K562 (cell line): ENCODE measurements at regions not wholly inside any gene's neighbourhood (a gene's known extent, or its start where the extent isn't known, plus 50 kb on each side); places are given as distances from the start of the nearest gene placed in this dataset.
A peak's percentile ranks its signal among the peaks of the same experiment; 100 is the strongest.

ENCODE experiments used
- HDAC6 ChIP-seq: IDR thresholded peaks from 2 replicates; pipeline ENCODE4 v1.6.1; 2012; ENCODE audit warnings: low read depth, mild to moderate bottlenecking, control low read depth, inconsistent platforms, low read length, moderate library complexity
- NEUROD1 ChIP-seq: fragments of 150-350 bp; IDR thresholded peaks from 2 replicates; pipeline ENCODE4 v1.6.1; 2014; ENCODE audit warnings: borderline replicate concordance, low read length, low read depth; ENCODE audit not compliant: partially characterized antibody
- SRSF1 ChIP-seq: fragments of 200-400 bp; formaldehyde crosslinking; IDR thresholded peaks from 2 replicates; pipeline ENCODE4 v1.6.1; 2017; ENCODE audit warnings: mild to moderate bottlenecking, low read depth, low read length, moderate library complexity
- ZBTB7A ChIP-seq: IDR thresholded peaks from 2 replicates; pipeline ENCODE4 v1.6.1; 2011; ENCODE audit warnings: low read depth, mild to moderate bottlenecking, low read length, moderate library complexity, borderline replicate concordance; ENCODE audit not compliant: control insufficient read depth
- ZNF133 ChIP-seq: fragments of 250-450 bp; sonication (Bioruptor Pico); IDR thresholded peaks from 2 replicates; pipeline ENCODE4 v1.4.0; 2020; ENCODE audit warnings: mild to moderate bottlenecking
- ZNF165 ChIP-seq: fragments of 250-450 bp; sonication (Bioruptor Pico); IDR thresholded peaks from 2 replicates; pipeline ENCODE4 v1.4.0; 2020; ENCODE audit warnings: borderline replicate concordance
- ZNF324 ChIP-seq: fragments of 250-450 bp; sonication (Bioruptor Pico); IDR thresholded peaks from 2 replicates; pipeline ENCODE4 v1.4.0; 2020; ENCODE audit warnings: mild to moderate bottlenecking
- TF ChIP-seq, protein P1 (sequence below): fragments of 450-650 bp; IDR thresholded peaks from 2 replicates; pipeline ENCODE4 v1.6.1; 2016; ENCODE audit warnings: mild to moderate bottlenecking, moderate library complexity
- TF ChIP-seq, protein P2 (sequence below): fragments of 250-450 bp; sonication (Bioruptor Pico); IDR thresholded peaks from 2 replicates; pipeline ENCODE4 v1.8.0; 2022; ENCODE audit warnings: inconsistent platforms
- TF ChIP-seq, protein P3 (sequence below), 2 experiments: IDR thresholded peaks in 1 of 2; conservative IDR thresholded peaks in 1 of 2; 2 replicates each; pipeline ENCODE4 v1.6.1; 2016; ENCODE audit warnings: low read depth in 2 of 2, mild to moderate bottlenecking in 1 of 2, missing compliant biosample characterization in 1 of 2, missing genetic modification characterization in 1 of 2, moderate library complexity in 1 of 2

GRCh38 chr3:72185549-72186399 is 400.8 kb upstream of the PROK2 start (continued):
- TF ChIP-seq HDAC6 (no peak), ZNF133 (CRISPR knock-in tag) (no peak), ZBTB7A (no peak), NEUROD1 (peak; percentile 40), SRSF1 (no peak), ZNF324 (CRISPR knock-in tag) (no peak), ZNF165 (CRISPR knock-in tag) (no peak)
- TF ChIP-seq, protein P1, sequence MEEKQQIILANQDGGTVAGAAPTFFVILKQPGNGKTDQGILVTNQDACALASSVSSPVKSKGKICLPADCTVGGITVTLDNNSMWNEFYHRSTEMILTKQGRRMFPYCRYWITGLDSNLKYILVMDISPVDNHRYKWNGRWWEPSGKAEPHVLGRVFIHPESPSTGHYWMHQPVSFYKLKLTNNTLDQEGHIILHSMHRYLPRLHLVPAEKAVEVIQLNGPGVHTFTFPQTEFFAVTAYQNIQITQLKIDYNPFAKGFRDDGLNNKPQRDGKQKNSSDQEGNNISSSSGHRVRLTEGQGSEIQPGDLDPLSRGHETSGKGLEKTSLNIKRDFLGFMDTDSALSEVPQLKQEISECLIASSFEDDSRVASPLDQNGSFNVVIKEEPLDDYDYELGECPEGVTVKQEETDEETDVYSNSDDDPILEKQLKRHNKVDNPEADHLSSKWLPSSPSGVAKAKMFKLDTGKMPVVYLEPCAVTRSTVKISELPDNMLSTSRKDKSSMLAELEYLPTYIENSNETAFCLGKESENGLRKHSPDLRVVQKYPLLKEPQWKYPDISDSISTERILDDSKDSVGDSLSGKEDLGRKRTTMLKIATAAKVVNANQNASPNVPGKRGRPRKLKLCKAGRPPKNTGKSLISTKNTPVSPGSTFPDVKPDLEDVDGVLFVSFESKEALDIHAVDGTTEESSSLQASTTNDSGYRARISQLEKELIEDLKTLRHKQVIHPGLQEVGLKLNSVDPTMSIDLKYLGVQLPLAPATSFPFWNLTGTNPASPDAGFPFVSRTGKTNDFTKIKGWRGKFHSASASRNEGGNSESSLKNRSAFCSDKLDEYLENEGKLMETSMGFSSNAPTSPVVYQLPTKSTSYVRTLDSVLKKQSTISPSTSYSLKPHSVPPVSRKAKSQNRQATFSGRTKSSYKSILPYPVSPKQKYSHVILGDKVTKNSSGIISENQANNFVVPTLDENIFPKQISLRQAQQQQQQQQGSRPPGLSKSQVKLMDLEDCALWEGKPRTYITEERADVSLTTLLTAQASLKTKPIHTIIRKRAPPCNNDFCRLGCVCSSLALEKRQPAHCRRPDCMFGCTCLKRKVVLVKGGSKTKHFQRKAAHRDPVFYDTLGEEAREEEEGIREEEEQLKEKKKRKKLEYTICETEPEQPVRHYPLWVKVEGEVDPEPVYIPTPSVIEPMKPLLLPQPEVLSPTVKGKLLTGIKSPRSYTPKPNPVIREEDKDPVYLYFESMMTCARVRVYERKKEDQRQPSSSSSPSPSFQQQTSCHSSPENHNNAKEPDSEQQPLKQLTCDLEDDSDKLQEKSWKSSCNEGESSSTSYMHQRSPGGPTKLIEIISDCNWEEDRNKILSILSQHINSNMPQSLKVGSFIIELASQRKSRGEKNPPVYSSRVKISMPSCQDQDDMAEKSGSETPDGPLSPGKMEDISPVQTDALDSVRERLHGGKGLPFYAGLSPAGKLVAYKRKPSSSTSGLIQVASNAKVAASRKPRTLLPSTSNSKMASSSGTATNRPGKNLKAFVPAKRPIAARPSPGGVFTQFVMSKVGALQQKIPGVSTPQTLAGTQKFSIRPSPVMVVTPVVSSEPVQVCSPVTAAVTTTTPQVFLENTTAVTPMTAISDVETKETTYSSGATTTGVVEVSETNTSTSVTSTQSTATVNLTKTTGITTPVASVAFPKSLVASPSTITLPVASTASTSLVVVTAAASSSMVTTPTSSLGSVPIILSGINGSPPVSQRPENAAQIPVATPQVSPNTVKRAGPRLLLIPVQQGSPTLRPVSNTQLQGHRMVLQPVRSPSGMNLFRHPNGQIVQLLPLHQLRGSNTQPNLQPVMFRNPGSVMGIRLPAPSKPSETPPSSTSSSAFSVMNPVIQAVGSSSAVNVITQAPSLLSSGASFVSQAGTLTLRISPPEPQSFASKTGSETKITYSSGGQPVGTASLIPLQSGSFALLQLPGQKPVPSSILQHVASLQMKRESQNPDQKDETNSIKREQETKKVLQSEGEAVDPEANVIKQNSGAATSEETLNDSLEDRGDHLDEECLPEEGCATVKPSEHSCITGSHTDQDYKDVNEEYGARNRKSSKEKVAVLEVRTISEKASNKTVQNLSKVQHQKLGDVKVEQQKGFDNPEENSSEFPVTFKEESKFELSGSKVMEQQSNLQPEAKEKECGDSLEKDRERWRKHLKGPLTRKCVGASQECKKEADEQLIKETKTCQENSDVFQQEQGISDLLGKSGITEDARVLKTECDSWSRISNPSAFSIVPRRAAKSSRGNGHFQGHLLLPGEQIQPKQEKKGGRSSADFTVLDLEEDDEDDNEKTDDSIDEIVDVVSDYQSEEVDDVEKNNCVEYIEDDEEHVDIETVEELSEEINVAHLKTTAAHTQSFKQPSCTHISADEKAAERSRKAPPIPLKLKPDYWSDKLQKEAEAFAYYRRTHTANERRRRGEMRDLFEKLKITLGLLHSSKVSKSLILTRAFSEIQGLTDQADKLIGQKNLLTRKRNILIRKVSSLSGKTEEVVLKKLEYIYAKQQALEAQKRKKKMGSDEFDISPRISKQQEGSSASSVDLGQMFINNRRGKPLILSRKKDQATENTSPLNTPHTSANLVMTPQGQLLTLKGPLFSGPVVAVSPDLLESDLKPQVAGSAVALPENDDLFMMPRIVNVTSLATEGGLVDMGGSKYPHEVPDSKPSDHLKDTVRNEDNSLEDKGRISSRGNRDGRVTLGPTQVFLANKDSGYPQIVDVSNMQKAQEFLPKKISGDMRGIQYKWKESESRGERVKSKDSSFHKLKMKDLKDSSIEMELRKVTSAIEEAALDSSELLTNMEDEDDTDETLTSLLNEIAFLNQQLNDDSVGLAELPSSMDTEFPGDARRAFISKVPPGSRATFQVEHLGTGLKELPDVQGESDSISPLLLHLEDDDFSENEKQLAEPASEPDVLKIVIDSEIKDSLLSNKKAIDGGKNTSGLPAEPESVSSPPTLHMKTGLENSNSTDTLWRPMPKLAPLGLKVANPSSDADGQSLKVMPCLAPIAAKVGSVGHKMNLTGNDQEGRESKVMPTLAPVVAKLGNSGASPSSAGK = peak; percentile 97
- TF ChIP-seq, protein P2, sequence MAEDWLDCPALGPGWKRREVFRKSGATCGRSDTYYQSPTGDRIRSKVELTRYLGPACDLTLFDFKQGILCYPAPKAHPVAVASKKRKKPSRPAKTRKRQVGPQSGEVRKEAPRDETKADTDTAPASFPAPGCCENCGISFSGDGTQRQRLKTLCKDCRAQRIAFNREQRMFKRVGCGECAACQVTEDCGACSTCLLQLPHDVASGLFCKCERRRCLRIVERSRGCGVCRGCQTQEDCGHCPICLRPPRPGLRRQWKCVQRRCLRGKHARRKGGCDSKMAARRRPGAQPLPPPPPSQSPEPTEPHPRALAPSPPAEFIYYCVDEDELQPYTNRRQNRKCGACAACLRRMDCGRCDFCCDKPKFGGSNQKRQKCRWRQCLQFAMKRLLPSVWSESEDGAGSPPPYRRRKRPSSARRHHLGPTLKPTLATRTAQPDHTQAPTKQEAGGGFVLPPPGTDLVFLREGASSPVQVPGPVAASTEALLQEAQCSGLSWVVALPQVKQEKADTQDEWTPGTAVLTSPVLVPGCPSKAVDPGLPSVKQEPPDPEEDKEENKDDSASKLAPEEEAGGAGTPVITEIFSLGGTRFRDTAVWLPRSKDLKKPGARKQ (CRISPR knock-in tag) = no peak
- TF ChIP-seq, protein P3, sequence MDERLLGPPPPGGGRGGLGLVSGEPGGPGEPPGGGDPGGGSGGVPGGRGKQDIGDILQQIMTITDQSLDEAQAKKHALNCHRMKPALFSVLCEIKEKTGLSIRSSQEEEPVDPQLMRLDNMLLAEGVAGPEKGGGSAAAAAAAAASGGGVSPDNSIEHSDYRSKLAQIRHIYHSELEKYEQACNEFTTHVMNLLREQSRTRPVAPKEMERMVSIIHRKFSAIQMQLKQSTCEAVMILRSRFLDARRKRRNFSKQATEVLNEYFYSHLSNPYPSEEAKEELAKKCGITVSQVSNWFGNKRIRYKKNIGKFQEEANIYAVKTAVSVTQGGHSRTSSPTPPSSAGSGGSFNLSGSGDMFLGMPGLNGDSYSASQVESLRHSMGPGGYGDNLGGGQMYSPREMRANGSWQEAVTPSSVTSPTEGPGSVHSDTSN (CRISPR knock-in tag; IDR thresholded peaks at IDR 0.05; ENCODE audit: low read depth) = no peak
- TF ChIP-seq, protein P3 (tag; conservative IDR thresholded peaks at IDR 0.05; ENCODE audit: low read depth) = no peak
